Activated CD8-positive, alpha-beta memory T cell treated with anti-CD3 and anti-CD28 coated beads for 24 hours (primary cell): ENCODE measurements at regions not wholly inside any gene's neighbourhood (a gene's known extent, or its start where the extent isn't known, plus 50 kb on each side); places are given as distances from the start of the nearest gene placed in this dataset.

Source experiments
- DNase-seq: peaks from one replicate; pipeline ENCODE4 v3.0.0-alpha.2; 2020

DNA sequence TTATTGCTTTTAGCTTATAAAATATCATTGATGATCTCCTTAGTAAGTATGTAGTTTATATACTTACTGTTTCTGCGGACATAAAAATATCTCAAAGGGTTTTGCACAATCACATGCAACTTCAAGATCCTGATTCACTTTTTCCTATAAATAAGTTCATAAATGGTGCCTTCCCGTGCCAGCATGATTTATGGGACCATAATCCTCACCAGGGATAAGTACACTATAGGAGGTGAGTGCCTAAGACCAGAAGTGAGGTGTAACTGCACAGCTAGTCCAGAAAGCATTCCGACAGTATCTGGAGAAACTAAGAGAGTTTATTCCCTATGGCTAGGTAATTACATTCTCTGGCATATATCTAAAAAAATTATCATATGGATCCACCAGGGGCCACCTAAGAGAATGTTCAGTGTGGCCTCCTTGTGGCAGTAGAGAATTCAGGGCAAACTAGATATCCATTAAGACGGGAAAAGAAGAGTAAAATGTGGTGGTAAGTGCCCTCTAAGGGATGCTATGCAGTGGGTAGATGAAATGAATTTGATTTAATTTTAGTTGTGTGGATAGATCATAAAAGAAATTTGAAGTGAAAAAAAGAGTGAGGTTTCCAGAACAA lies 402.5 kb upstream of the SLC24A2 start:
- DNase-seq: no peak

- no peak for DNase-seq
These were observed 401.0 kb upstream of the SLC24A2 start for GRCh38 chr9:20189871-20190270.

DNA sequence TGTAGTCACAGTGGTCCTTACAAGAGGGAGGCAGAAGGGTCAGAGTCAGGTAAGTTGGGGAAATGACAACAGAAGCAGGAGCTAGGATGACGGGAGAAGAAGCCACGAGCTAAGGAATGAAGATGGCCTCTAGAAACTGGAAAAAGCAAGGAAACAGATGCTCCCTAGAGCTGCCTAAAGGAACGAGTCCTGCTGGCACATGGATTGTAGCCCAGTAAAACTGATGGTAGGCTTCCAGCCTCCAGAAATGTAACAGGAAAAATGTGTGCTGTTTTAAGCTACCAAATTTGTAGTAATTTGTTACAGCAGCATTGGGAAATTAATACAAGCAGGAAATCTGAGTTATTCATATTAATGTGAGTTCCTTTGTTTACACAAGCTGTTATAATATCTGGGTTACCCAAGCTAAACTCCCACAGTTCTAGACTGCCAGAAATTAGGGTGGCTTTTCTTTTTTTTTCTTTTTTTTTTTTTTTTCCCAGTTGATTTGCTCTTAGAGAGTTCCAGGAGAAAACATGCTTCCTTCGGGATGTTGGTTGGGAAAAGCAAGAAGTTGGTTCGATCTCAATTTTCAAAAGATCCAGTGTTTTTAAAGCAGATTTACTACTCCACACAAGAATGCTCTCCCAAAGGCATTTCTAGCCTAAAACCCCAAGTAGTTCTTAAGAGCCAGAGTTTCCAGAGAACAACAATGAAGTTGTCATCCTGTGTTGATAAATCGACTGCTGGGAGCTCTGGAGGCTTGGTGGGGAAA lies 400.0 kb upstream of the SLC24A2 start:
- DNase-seq: no peak

GRCh38 chr9:20187318-20187717 lies 398.5 kb upstream of the SLC24A2 start:
- DNase-seq: no peak

- no peak for DNase-seq
These were observed 398.0 kb upstream of the SLC24A2 start for GRCh38 chr9:20186823-20187222.

DNA sequence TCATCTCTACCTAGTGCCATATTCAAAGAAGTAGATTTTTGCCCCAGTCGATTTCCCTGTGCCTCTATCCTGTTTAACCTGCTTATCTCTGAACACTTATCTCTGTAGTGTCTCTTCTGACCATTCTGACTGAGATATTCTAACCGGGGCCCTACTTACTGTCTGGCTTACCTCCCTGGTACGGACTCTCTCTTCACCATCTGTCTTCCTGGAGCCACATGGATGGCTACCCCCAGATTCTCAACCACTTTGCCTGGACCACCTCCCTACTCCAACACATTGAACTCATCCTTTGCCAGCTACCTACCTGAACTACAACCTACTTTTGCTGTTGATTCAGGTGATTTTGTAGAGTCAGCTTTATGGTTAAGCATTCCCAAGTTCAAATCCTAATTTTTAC lies 397.4 kb upstream of the SLC24A2 start:
- no peak for DNase-seq

DNA sequence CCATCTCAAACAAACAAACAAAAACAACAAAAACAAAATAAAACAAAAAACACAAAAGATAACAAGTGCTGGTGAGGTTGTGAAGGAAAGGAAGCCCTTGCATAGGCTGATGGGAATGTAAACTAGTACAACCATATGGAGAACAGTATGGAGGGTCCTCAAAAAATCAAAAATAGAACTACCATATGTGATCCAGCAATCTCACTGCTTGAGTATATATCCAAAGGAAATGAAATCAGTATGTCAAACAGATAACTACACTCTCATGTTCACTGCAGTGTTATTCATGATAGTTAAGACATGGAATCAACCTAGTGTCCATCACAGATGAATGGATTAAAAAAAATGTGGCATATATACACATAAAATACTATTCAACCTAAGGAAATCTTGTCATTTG lies 395.7 kb upstream of the SLC24A2 start:
- no peak for DNase-seq

DNA sequence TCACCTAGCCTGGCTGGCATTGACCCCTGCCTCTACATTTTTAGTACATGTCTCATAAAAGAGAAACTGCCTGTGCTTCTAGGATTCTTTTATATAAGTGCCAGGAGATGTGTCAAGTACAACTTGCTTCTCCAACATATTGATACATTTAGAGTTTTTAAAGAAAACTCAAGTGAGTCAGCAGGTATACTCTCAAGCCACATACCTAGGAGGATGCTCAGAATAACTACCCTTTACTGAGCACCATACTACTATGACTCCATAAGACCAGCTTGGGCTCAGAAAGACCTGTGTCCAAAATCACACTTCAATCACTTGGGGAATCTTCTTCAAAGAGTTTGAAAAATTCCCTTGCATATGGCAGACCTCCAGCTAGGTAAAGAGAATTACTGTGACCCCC lies 389.8 kb upstream of the SLC24A2 start:
- DNase-seq: no peak

DNA sequence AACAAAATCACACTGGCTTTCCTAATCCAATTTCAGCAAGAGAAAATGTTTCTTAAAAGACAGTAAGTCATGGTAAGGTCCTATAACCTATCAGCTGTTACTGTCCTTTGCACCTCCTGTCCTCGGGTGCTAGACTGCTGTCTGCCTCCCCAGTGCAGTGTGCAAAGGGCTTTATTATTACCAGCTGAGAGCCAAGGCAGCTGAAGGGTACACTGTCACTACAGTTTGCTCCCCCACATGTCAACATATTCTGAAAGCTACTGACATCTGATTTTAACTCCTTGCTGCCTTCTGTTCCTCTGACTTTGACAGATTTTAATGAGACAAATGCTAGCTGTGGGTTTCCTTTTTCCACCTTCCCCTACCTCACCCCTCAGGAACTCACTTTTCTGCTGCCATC lies 389.4 kb upstream of the SLC24A2 start:
- no peak for DNase-seq

DNA sequence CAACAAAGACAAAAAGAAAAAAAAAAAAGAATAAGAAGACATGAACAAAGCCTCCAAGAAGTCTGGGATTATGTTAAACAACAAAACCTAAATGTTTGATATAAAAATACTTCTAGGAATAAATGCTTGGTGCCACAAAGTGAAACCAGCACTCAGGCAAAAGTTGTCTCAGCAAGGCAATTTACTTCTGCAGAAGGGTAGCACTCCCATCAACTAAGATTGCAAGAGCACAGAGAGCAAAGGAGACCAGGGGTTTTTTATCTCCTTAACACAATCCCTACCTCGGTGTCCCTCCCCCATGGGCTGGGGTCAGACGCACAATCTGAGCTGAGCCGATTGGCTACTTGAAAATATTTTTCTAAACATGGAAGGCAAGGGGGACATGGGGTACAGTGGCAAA lies 381.3 kb upstream of the SLC24A2 start:
- no peak for DNase-seq

DNA sequence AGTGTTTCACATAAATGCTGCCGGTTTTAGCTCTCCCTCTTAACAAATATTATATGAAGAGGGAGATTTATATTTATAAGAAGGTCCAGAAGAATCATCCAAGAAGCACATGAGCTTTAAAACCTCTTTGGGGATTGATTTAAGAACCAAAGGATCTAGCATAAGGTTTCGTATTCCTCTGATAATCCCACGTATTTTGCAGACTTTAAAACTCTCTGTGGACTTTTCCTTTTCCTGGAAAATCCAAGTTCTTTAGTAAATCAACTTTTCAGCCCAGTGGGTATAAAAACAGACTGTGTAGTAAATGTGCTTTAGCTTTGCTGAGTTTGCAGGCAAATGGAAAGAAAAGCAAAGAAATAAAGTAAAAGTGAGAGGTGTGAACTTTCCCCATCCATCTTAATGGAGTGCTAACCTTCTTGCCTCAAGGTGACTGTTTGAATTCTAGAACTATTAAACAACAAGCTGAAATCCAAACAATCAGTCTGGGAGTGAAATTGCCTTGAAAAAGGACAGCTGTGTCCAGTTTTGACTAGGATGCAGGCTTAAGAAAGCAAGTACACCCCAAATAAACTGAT lies 363.4 kb upstream of the SLC24A2 start:
- DNase-seq: no peak

DNA sequence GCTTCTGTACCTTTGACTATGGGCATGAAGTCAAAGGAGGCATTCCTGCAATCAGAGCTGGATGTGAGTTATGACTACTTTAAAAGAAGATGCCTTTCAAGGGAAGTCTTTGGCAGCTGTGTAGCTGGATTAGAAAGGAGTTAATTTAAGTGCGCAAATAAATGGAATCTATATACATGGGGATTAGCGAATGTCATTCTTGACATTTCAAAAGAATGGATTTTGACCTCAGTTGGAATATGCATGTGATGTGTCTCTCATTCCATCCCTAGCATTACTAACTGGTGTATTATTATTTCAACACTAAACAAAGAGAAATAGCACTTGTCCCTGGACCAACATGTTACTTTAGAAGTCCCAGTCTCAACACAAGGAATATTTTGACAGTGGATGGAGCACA lies 359.6 kb upstream of the SLC24A2 start:
- DNase-seq: no peak

GRCh38 chr9:20144197-20144596 lies 355.4 kb upstream of the SLC24A2 start:
- DNase-seq: no peak

DNA sequence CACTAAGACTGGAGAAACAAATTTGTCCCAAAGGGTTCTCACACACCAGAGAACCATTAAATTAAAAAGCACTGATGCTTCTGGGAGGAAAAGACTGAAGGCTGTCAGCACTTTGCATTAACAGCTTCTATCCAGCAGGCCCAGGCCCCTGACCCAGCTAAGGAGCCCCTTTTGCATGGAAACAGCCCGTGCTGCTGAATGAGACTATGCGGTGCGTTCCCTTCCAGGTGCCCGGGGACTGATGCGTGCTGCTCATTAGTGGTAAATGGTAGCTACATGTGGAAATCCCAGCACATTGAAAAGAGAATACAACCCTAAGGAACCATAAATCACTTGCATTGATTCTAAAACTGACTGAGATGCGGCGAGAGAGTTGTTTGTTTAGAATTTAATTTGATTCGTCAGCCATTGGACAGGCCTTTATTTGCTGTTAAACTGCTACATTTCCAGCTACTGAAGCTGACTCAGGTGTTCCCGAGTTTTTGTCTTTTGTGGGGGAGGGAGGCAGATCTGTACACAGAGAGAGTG lies 351.0 kb upstream of the SLC24A2 start:
- no peak for DNase-seq

DNA sequence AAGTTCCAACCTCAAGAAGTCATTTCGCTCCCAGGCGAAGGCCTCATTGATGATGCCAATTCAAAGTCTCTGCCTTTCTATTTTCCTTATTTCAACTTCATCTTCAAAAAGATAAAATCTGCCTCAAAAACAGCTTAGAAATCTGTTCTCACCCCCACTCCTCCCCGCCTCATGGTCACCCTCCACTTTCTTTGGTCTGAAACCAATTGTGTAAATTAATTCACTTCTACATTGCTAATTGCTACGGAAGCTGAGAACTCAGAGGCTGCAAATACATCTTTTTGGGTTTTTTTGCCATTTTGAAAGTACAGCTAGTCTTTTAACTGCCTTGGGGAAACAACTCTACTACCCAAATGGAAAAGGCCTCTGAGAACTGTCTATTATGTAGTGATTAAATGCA lies 350.0 kb upstream of the SLC24A2 start:
- no peak for DNase-seq

- no peak for DNase-seq
These were observed 349.3 kb upstream of the SLC24A2 start for GRCh38 chr9:20138116-20138515.

GRCh38 chr9:20137425-20137824 lies 348.6 kb upstream of the SLC24A2 start:
- no peak for DNase-seq

DNA sequence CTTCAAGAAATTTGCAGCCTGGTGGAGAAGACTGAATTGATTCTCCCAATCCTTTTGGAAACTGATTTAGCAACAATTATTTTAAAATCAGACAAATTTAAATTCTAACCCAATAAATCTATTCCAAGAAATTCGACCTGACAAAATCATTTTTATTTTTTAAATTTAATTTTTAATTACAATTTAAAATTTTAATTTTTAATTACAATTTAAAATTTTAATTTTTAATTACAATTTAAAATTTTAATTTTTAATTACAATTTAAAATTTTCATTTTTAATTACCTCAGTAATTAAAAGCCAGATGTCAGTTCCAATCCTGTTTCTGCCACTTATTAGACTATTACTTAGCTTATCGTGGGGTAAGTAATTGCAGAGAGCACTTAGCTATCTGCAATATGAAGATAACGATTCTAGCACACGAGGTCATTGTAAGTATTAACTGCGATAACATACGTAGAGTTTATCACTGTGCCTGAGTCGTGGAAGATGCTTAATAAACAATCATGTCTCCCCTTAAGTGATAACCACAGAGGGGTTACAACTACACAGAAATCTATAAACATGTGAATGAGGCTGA lies 346.4 kb upstream of the SLC24A2 start:
- DNase-seq: no peak

GRCh38 chr9:20125727-20126126 lies 336.9 kb upstream of the SLC24A2 start:
- DNase-seq: no peak

DNA sequence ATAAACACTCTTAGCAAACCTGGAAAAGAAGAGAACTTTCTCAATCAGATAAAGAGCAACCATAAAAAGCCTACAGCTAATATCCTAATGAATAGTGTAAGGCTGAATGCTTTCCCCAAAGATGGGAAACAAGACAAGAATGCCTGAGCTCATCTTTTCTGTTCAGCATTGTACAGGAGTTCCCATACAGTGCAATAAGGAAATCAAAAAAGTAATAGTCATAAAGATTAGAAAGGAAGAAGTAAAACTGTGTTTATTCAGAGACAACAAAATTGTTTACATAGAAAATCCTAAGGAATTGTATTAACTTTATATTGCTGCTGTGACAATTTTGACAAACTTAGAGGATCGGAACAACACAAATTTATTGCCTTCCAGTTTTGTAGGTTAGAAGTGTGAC lies 330.7 kb upstream of the SLC24A2 start:
- DNase-seq: no peak

- no peak for DNase-seq
These were observed 329.1 kb upstream of the SLC24A2 start for GRCh38 chr9:20117986-20118385.

GRCh38 chr9:20117482-20117881 lies 328.6 kb upstream of the SLC24A2 start:
- DNase-seq: no peak

DNA sequence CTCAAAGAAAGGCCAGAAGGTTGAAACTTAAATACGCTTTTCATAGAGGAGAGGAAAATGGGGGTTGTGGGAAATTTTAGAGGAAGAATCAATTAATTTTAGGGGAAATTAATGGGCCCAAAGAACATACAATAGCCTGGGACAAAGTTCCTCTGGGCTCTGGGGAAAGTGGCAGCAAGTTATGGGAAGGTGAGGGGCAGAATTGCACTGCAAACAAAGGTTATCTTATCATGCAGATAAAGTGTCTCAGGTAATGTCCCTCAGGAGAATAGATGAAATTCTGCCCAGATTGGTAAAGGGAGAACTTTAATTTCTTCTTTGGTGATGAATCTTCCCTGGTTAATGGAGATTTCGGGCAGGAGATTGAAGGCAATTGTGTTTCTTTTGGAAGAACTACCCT lies 326.1 kb upstream of the SLC24A2 start:
- DNase-seq: no peak

- no peak for DNase-seq
These were observed 323.5 kb upstream of the SLC24A2 start for GRCh38 chr9:20112205-20112783.
